LNCAP (cell line): ENCODE measurements at regions not wholly inside any gene's neighbourhood (a gene's known extent, or its start where the extent isn't known, plus 50 kb on each side); places are given as distances from the start of the nearest gene placed in this dataset.

Experiments used
- TF ChIP-seq, protein P1 (sequence below): fragments of 450-650 bp; IDR thresholded peaks from 2 replicates; pipeline ENCODE4 v1.5.1; 2017; ENCODE audit warnings: mild to moderate bottlenecking

GRCh38 chr14:38618514-38618913, 362.6 kb upstream of the CLEC14A start:
- TF ChIP-seq, protein P1, sequence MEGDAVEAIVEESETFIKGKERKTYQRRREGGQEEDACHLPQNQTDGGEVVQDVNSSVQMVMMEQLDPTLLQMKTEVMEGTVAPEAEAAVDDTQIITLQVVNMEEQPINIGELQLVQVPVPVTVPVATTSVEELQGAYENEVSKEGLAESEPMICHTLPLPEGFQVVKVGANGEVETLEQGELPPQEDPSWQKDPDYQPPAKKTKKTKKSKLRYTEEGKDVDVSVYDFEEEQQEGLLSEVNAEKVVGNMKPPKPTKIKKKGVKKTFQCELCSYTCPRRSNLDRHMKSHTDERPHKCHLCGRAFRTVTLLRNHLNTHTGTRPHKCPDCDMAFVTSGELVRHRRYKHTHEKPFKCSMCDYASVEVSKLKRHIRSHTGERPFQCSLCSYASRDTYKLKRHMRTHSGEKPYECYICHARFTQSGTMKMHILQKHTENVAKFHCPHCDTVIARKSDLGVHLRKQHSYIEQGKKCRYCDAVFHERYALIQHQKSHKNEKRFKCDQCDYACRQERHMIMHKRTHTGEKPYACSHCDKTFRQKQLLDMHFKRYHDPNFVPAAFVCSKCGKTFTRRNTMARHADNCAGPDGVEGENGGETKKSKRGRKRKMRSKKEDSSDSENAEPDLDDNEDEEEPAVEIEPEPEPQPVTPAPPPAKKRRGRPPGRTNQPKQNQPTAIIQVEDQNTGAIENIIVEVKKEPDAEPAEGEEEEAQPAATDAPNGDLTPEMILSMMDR: peak; percentile 27; the same call in 1 of the 2 replicates

DNA sequence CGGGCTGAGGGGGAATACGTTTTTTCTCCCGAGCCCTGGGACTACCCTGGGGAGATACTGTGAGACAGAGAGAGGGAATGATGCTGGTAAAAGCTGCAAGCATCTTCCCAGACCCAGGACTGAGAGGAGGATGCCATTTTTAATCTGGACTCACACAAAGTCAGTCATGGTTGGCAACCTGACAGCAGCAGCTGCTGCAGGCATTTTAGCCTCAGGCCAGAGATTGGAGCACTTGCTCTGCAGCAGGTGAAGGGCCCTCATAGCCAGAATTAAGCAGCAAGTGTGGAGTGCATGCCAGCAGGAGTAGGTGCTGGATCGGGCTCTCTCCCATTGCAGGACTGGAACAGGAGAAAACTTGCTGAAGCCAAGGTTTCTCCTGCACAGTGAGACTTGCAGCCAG, 361.1 kb upstream of the CLEC14A start:
- TF ChIP-seq, protein P1: no peak

GRCh38 chr14:38611928-38612327, 356.0 kb upstream of the CLEC14A start:
- TF ChIP-seq, protein P1: no peak

GRCh38 chr14:38608244-38608643, 352.4 kb upstream of the CLEC14A start:
- TF ChIP-seq, protein P1: no peak

- TF ChIP-seq, protein P1: peak; percentile 43; the same call in 1 of the 2 replicates
Measured at GRCh38 chr14:38605193-38606114, 349.6 kb upstream of the CLEC14A start.

GRCh38 chr14:38600572-38600971, 344.7 kb upstream of the CLEC14A start:
- TF ChIP-seq, protein P1: peak; percentile 57; the same call in 1 of the 2 replicates

- TF ChIP-seq, protein P1: no peak
Measured at GRCh38 chr14:38593476-38593875, 337.6 kb upstream of the CLEC14A start.
